ENCODE measurements at regions not wholly inside any gene's neighbourhood (a gene's known extent, or its start where the extent isn't known, plus 50 kb on each side); places are given as distances from the start of the nearest gene placed in this dataset.

GRCh38 chr11:33538726-33539125, 161.9 kb downstream of the C11orf91 start:
- Histone ChIP-seq H3K9me3 (peaks cover 0 to 7% (median 2%) of the 10 kb centered on the region in 8 donors), H3K36me3 (no peaks in the 10 kb centered on the region), H3K4me1 (peaks cover 0 to 22% (median 2%) of the 10 kb centered on the region in 6 donors), H3K4me3 (no peak overlapping the region), H3K27ac (no peak overlapping the region), H3K27me3 (replicated peaks in 1 of 7) (peaks cover 0 to 22% (median 0%) of the 10 kb centered on the region in 7 donors)
- intact Hi-C loops (cut with DNase I; ENCODE audit: low total_unique reads) = no loop called here
- DNase-seq = no peak
- TF ChIP-seq POLR2A (IDR thresholded peaks at IDR 0.05) (no peak), POLR2AphosphoS5 (IDR thresholded peaks at IDR 0.05) (no peak), CTCF (IDR thresholded peaks at IDR 0.05 in 8 of 11, conservative IDR thresholded peaks at IDR 0.05 in 3 of 11) (no peak)
- WGBS, 5 donors = 38 to 63% (median 46%) methylated on average over 2 of the region's 2 CpGs

- Histone ChIP-seq H3K27me3 (replicated peaks in 1 of 7) (peaks cover 0 to 9% (median 0%) of the 10 kb centered on the region in 7 donors), H3K9me3 (peaks cover 0 to 7% (median 2%) of the 10 kb centered on the region in 8 donors), H3K4me3 (no peak overlapping the region), H3K27ac (no peak overlapping the region), H3K4me1 (peaks cover 0 to 16% (median 2%) of the 10 kb centered on the region in 6 donors), H3K36me3 (no peaks in the 10 kb centered on the region)
- TF ChIP-seq POLR2A (IDR thresholded peaks at IDR 0.05) = no peak
- TF ChIP-seq CTCF (IDR thresholded peaks at IDR 0.05 in 8 of 11, conservative IDR thresholded peaks at IDR 0.05 in 3 of 11) = no peak
- no peak for TF ChIP-seq POLR2AphosphoS5 (IDR thresholded peaks at IDR 0.05)
- 67 to 82% (median 75%) methylated on average over 4 of the region's 4 CpGs for WGBS, 5 donors
- intact Hi-C loops (cut with DNase I; ENCODE audit: low total_unique reads) = no loop called here
- DNase-seq = no peak
These were observed 164.4 kb downstream of the C11orf91 start for GRCh38 chr11:33536178-33536577.

- 53 to 78% (median 63%) methylated on average over 1 of the region's 1 CpG for WGBS, 5 donors
- no peak overlapping the region for H3K4me3 ChIP-seq
- no peaks in the 10 kb centered on the region for H3K36me3 ChIP-seq
- no peak for TF ChIP-seq CTCF (IDR thresholded peaks at IDR 0.05 in 8 of 11, conservative IDR thresholded peaks at IDR 0.05 in 3 of 11)
- no peak for TF ChIP-seq POLR2AphosphoS5 (IDR thresholded peaks at IDR 0.05)
- TF ChIP-seq POLR2A (IDR thresholded peaks at IDR 0.05) = no peak
- H3K9me3 ChIP-seq = peaks cover 0 to 7% (median 2%) of the 10 kb centered on the region in 8 donors
- H3K27me3 ChIP-seq (replicated peaks in 1 of 7) = peaks cover 0 to 9% (median 0%) of the 10 kb centered on the region in 7 donors
- peaks cover 0 to 4% (median 0%) of the 10 kb centered on the region in 6 donors for H3K4me1 ChIP-seq
- intact Hi-C loops (cut with DNase I; ENCODE audit: low total_unique reads) = no loop called here
- no peak for DNase-seq
- H3K27ac ChIP-seq = no peak overlapping the region
These were observed 166.1 kb downstream of the C11orf91 start for GRCh38 chr11:33534575-33534974.

GRCh38 chr11:33533386-33534052, 167.1 kb downstream of the C11orf91 start:
- Histone ChIP-seq H3K4me3 (no peak overlapping the region), H3K27ac (no peak overlapping the region), H3K27me3 (replicated peaks in 1 of 7) (peaks cover 0 to 9% (median 0%) of the 10 kb centered on the region in 7 donors), H3K9me3 (peaks cover 0 to 12% (median 3%) of the 10 kb centered on the region in 8 donors), H3K4me1 (no peaks in the 10 kb centered on the region), H3K36me3 (no peaks in the 10 kb centered on the region)
- TF ChIP-seq POLR2AphosphoS5 (IDR thresholded peaks at IDR 0.05) (no peak), POLR2A (IDR thresholded peaks at IDR 0.05) (no peak), CTCF (IDR thresholded peaks at IDR 0.05 in 8 of 11, conservative IDR thresholded peaks at IDR 0.05 in 3 of 11) (no peak)
- intact Hi-C loops (cut with DNase I; ENCODE audit: low total_unique reads) = no loop called here
- 65 to 77% (median 72%) methylated on average over 5 of the region's 5 CpGs for WGBS, 5 donors
- DNase-seq = no peak

All from spleen (tissue), 11 donors.